Endothelial cell of umbilical vein (primary cell): ENCODE measurements at regions not wholly inside any gene's neighbourhood (a gene's known extent, or its start where the extent isn't known, plus 50 kb on each side); places are given as distances from the start of the nearest gene placed in this dataset.

Experiments
- BruUV-seq: library from RNA; stranded (reverse); fragments of 400-500 nt; replicated peaks from 2 replicates; lab custom pipeline; 2021; lab: Mats Ljungman, UMichigan
- CTCF ChIA-PET: fragments of 300-600, 350-600 bp; sonication (Branson Sonifier 250); formaldehyde crosslinking; loops from one replicate; lab custom pipeline; 2021; ENCODE audit warnings: antibody characterized with exemption, inconsistent platforms; lab: Charles Lee
- POLR2A ChIA-PET: fragments of 300-600, 350-600 bp; sonication (Branson Sonifier 250); formaldehyde crosslinking; loops from one replicate; lab custom pipeline; 2021; ENCODE audit warnings: antibody characterized with exemption, inconsistent platforms; lab: Charles Lee
- DNase-seq: peaks from one replicate; pipeline ENCODE4 v3.0.0-alpha.2; 2011; ENCODE audit warnings: low read depth, low spot score
- FAIRE-seq: peaks from 2 replicates; lab custom pipeline; 2011; peaks lifted over from hg19 to GRCh38; lab: Jason Lieb, UNC
- H2AFZ ChIP-seq: 2 replicates; pipeline ENCODE4 v1.6.0; 2012; ENCODE audit warnings: low read depth, low read length, control low read depth, inconsistent platforms
- H3K27ac ChIP-seq: 2 replicates; pipeline ENCODE4 v1.5.1; 2011; ENCODE audit warnings: low read depth, mild to moderate bottlenecking, control low read depth, low read length, moderate library complexity; ENCODE audit not compliant: insufficient read depth
- H3K27me3 ChIP-seq, 2 experiments: 2 replicates each; pipeline versions ENCODE4 v1.6.0 to v1.6.1; 2011; ENCODE audit warnings: low read length in 2 of 2, mixed read lengths in 1 of 2; ENCODE audit not compliant: control insufficient read depth in 2 of 2, insufficient read depth in 2 of 2
- H3K36me3 ChIP-seq, 2 experiments: 2 replicates in 1 of 2; 3 replicates in 1 of 2; pipeline ENCODE4 v1.5.1; 2011; ENCODE audit warnings: low read length in 2 of 2, mild to moderate bottlenecking in 1 of 2, moderate library complexity in 1 of 2; ENCODE audit not compliant: control insufficient read depth in 2 of 2, insufficient read depth in 2 of 2; ENCODE audit errors: extremely low read depth in 1 of 2
- H3K4me1 ChIP-seq: 3 replicates; pipeline ENCODE4 v1.5.1; 2011; ENCODE audit warnings: mild to moderate bottlenecking, low read length; ENCODE audit not compliant: control insufficient read depth, insufficient read depth; ENCODE audit errors: extremely low read depth
- H3K4me2 ChIP-seq: 2 replicates; pipeline ENCODE4 v1.6.1; 2011; ENCODE audit warnings: low read length, control low read depth, mixed read lengths; ENCODE audit not compliant: insufficient read depth
- H3K4me3 ChIP-seq, 3 experiments: fragments of 200-600 bp in 1 of 3; sonication (generic), shearing (Covaris generic) in 1 of 3; replicated peaks in 1 of 3; 2 replicates each; pipeline ENCODE4 v1.5.1; 2011 to 2016; ENCODE audit warnings: control low read depth in 3 of 3, low read length in 3 of 3, mild to moderate bottlenecking in 2 of 3, inconsistent platforms in 1 of 3, low read depth in 1 of 3, moderate library complexity in 1 of 3; ENCODE audit not compliant: insufficient read depth in 1 of 3
- H3K79me2 ChIP-seq: 2 replicates; pipeline ENCODE4 v1.6.0; 2012; ENCODE audit warnings: low read length, inconsistent platforms; ENCODE audit not compliant: control insufficient read depth, insufficient read depth
- H3K9ac ChIP-seq: replicated peaks from 2 replicates; pipeline ENCODE3; 2011; ENCODE audit warnings: low read length, control low read depth; ENCODE audit not compliant: insufficient read depth; ENCODE audit errors: extremely low read depth
- H3K9me1 ChIP-seq: replicated peaks from 3 replicates; pipeline ENCODE4 v1.6.0; 2011; ENCODE audit warnings: mild to moderate bottlenecking, low read length; ENCODE audit not compliant: control insufficient read depth, insufficient read depth; ENCODE audit errors: extremely low read depth
- H3K9me3 ChIP-seq: replicated peaks from 2 replicates; pipeline ENCODE4 v1.5.1; 2012; ENCODE audit warnings: low read length, inconsistent platforms; ENCODE audit not compliant: control insufficient read depth, insufficient read depth
- H4K20me1 ChIP-seq: replicated peaks from 2 replicates; pipeline ENCODE3; 2011; ENCODE audit warnings: mild to moderate bottlenecking, low read length; ENCODE audit not compliant: control insufficient read depth, insufficient read depth; ENCODE audit errors: extremely low read depth
- CTCF ChIP-seq, 2 donors: IDR thresholded peaks; 1 replicate in 1 of 2; 2 replicates in 1 of 2; pipeline ENCODE4 v1.5.1; 2011; ENCODE audit warnings: low read length in 2 of 2, mild to moderate bottlenecking in 2 of 2, moderate library complexity in 2 of 2, control low read depth in 1 of 2, inconsistent platforms in 1 of 2, low read depth in 1 of 2; ENCODE audit not compliant: insufficient read depth in 1 of 2; ENCODE audit errors: extremely low read depth in 1 of 2
- EZH2 ChIP-seq: IDR thresholded peaks from 2 replicates; pipeline ENCODE4 v1.6.1; 2012; ENCODE audit warnings: borderline replicate concordance, low read depth, mild to moderate bottlenecking, moderate library complexity, low read length, inconsistent platforms; ENCODE audit not compliant: severe bottlenecking
- FOS ChIP-seq: IDR thresholded peaks from 2 replicates; pipeline ENCODE4 v1.6.1; 2011; ENCODE audit warnings: mild to moderate bottlenecking, low read length, moderate library complexity, borderline replicate concordance; ENCODE audit not compliant: insufficient read depth
- GATA2 ChIP-seq: IDR thresholded peaks from 2 replicates; pipeline ENCODE4 v1.7.0; 2011; ENCODE audit warnings: low read depth, mild to moderate bottlenecking, moderate library complexity, mixed read lengths, low read length; ENCODE audit not compliant: insufficient read length, insufficient read depth
- JUN ChIP-seq: IDR thresholded peaks from 2 replicates; pipeline ENCODE4 v1.6.1; 2011; ENCODE audit warnings: borderline replicate concordance, low read depth; ENCODE audit not compliant: insufficient read length, insufficient read depth
- MAX ChIP-seq: IDR thresholded peaks from 2 replicates; pipeline ENCODE4 v1.6.1; 2011; ENCODE audit not compliant: insufficient read depth, insufficient read length
- MYC ChIP-seq: IDR thresholded peaks from one replicate; pipeline ENCODE4 v1.6.1; 2011; ENCODE audit warnings: mild to moderate bottlenecking, low read depth, low read length
- POLR2A ChIP-seq: IDR thresholded peaks from 2 replicates; pipeline ENCODE4 v1.6.1; 2012; ENCODE audit warnings: low read depth, mild to moderate bottlenecking, control low read depth, low read length
- POLR2AphosphoS5 ChIP-seq: IDR thresholded peaks from 2 replicates; pipeline ENCODE4 v1.6.1; 2012; ENCODE audit warnings: low read depth, mild to moderate bottlenecking, control low read depth, low read length, moderate library complexity; ENCODE audit not compliant: insufficient read depth
- dilution Hi-C: fragments of 300-500 bp; cut with MboI; formaldehyde crosslinking; loops from one replicate; pipeline ENCODE4 v1.15.0; 2019; ENCODE audit warnings: low sequenced_read_pairs; ENCODE audit not compliant: extremely low pct_ligation_motif_present
- intact Hi-C: fragments of 100-400 bp; cut with micrococcal nuclease; formaldehyde crosslinking; loops from one replicate; pipeline ENCODE4 v1.10.0; 2022

- TF ChIP-seq POLR2AphosphoS5 (no peak), POLR2A (no peak), EZH2 (no peak), MYC (no peak), FOS (no peak), MAX (no peak), JUN (no peak), GATA2 (no peak), CTCF (IDR thresholded peaks at IDR 0.05; ENCODE audit: extremely low read depth in 1 of 2, insufficient read depth in 1 of 2, low read depth in 1 of 2, low read length in 2 of 2) (no peak)
- CTCF ChIA-PET: no interaction called here
- Histone ChIP-seq H3K4me1 (no peaks in the 10 kb centered on the region), H3K9ac (no peak overlapping the region), H3K36me3 (no peaks in the 10 kb centered on the region), H3K79me2 (no peaks in the 10 kb centered on the region), H2AFZ (no peak overlapping the region), H3K27me3 (no peaks in the 10 kb centered on the region), H4K20me1 (no peaks in the 10 kb centered on the region), H3K9me3 (peaks cover 2% of the 10 kb centered on the region), H3K4me2 (no peak overlapping the region), H3K4me3 (no peak overlapping the region), H3K9me1 (no peaks in the 10 kb centered on the region), H3K27ac (no peak overlapping the region)
- intact Hi-C loops: no loop called here
- DNase-seq (no peak), FAIRE-seq (no peak)
- no TSS peak for BruUV-seq
- POLR2A ChIA-PET: no interaction called here
- dilution Hi-C loops: no loop called here
Observed at GRCh38 chr2:7819316-7819715, 862.5 kb upstream of the ID2 start.
